ENCODE measurements at regions not wholly inside any gene's neighbourhood (a gene's known extent, or its start where the extent isn't known, plus 50 kb on each side); places are given as distances from the start of the nearest gene placed in this dataset.

DNA sequence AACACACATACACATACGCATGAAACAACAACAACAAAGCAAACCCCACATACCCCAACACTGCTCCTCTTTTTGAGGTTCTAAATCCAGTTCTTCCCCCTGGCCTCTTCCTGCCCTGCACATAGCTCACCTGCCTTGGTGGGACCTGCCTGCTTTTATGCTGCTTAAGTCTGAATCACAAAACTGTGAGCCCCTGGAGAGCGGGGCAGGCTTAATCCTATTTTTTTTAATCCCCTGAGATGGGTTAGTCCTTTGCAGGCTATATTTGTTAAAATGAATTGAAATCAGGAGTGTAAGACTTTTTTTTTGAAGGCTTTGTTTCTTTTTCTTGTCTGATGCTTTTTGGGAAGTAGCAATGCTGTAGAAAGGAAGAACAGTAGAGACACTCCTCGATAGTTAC lies 84.6 kb upstream of the MAX start:
- DNase-seq, result no peak

DNA sequence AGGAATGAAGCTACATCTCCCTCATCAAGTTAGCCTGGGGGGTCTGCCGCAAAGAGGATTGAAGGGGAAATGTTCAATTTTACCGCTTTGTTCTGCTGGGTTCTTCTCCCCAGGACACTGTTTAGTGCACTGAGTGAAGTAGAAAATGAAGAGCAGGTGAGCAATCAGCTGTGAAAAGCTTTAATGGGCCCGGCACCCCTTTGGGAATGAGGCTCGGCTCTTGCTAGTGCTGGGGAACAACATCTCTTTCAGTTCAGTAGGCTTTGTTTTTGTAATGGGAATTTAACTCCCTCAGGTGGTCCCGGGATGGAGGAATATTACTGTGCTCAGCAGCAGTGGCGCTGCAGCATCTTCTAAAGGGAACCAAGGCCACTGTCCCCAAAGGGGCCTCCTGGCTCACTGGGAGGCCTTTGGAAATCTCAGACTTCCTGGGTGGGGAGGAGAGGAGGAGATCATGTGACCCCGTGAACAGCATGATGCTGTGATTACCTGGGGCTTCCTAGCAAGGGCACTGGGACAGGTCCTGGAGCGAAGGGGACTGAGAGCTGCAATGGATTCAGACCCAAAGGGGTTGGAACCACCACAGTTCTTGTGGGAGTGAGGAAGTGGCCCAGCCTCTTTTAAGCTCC lies 85.2 kb upstream of the MAX start:
- DNase-seq, result no peak

DNA sequence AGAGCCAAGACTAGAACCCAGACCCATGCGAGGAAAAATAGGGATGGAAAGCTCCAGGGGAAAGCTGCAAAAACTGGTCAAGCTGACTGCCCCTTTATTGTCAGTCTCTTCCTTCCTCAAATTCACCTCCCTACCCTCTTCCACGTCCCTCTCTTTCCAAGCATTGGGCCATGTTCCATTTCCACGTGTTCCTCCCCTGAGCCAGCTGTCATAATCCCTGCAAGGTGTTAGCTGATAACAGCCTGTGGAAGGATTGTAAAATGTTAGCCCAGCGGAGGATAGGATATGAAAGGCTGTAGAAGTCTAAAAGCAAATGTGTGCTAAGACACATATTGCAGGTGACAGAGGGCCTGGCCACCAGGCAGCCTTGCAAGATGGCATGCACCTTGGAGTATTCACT lies 88.0 kb upstream of the MAX start:
- no peak for DNase-seq

DNA sequence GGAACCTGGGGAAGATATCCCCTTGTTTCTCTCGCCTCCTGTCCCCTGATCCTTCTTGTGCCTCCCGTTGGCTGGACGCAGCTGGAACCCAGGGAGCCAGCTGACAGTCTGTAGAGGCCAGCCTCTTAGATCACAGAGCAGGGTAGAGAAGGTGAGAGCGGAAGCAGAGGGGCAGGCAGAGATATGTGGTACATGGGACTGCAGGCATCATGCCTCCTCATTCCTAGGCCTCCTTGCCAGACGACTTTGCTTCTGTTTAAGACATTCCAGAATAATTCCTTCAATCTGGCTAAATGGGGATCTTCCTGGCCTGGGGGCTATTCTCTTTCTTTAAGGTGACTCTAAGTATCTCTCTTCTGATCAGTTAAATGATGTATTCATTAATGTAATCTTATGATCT lies 89.4 kb upstream of the MAX start:
- DNase-seq, result no peak

DNA sequence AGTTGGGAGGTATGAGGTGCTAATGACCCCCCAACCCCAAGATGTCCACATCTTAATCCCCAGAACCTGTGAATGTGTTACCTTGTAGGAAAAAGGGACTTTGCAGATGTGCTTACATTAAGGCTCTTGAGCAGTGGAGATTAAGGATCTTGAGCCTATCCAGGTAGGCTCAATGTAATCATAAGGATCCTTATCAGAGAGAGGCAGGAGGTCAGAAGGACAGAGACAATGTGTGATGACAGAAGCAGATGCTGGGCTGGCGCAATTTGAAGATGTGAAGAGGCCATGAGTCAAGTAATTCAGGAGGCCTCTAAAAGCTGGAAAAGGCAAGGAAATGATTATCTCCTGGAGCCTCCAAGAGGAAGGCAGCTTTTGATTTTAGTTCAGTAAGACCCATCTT lies 90.4 kb upstream of the MAX start:
- no peak for DNase-seq

DNA sequence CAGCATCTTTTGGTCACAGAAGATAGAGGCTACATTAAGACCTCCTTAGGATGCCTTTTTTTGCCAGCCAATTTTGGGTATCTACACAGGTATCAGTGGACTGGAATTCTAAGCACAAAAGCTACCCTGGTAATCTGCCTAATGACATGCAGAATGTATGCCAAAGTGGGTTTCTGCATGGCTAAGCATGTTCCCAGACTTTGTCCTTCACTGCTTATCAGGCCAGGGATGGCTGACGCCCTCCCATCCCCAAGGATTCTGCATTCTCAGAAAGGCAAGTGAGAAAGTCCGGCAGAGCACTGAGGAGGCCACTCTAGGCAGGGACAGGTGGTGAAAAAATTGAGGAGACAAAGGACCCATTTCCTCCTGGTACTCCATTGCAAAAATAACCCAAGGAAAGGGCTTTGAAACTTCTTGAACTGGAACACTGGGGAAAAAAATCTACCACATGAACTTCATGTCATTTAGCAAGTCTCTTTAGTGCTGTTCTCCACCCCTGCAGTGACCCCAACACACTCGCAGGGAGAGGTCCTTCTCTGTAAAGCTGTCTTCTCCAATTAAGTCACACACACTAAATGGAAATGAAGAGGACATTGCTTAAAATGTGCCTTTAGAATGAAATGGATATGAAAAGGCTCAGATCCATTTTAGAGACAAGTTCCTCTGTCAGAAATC lies 91.7 kb upstream of the MAX start:
- DNase-seq, result no peak

DNA sequence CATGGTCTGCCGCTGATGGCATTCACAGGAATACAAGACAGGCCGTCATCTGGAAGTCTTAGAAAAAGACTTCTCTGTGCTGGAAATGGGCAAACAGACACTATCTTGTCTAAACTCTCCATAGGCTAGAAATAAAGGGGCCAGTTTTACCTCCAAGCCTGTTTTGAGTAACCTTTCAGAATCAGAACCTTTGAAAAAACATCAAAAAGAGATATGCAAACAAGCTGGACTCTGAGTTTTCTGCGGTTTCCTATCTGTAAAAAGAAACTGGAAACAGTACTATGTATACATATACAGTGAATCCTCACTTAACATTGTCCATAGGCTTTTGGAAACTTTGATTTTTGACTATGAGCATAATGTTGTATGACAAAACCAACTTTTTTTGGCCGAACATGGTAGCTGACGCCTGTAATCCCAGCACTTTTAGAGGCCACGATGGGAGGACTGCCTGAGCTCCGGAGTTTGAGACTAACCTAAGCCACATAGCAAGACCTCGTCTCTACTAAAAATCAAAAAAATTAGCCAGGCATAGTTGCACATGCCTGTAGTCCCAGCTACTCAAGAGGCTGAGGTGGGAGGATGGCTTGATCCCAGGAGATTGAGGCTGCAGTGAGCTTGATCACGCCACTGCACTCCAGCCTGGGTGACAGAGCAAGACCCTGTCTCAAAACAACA lies 92.9 kb upstream of the MAX start:
- DNase-seq, result no peak

DNA sequence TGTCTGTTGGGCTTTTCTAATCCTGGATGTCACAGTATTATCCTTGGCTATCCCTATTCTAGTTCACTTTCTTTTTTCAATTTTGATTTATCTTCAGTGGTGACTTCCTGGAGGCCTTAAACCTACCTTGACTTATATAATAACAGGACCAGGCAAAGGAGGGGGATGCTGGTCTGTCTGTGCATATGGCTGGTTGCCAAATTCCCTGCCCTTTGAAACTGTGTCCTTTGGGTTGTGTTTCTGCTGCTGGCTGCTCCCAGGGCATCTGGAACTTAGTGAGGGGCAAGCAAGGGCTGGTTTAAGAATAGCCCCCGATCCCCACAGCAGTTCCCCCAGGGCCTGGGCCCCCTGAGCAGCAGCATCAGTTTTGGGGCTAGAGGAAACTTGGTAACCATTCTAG lies 96.0 kb upstream of the MAX start:
- no peak for DNase-seq

DNA sequence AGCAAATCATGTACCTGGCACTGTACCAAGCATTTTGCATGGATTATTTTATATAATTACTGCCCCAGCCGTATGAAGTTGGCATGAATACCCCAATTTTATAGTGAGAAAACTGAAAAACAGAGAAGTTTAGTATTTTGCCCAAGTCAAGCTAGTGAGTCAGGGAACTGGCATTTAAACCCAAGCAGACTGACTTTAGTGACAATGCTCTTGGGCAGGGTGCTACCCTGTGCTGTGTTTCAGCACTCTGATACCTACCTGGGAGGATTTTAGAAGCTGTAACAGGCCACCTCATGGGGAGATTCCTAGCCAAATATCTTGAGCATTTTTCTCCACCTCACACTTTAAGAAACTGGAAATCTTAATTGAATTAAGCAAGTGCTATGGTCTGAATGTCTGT lies 98.1 kb upstream of the MAX start:
- no peak for DNase-seq

DNA sequence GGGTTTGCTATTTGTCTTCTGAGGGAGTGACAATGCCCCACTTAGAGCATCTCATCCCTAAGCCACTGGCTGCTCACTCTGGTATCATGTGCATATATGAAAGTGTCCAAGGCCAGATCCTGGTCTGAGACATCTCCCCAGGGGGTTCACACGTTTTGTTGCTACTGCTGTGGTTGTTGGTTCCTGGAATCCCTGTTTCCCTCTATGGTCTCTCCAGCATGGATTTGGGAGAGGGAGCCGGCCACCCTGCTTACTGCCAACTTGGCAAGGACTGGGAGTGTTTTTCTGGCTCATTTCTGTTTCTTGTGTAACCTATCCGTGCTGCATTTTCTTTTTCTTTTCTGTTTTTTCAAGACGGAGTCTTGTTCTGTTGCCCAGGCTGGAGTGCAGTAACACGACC lies 101.3 kb upstream of the MAX start:
- DNase-seq, result no peak

DNA sequence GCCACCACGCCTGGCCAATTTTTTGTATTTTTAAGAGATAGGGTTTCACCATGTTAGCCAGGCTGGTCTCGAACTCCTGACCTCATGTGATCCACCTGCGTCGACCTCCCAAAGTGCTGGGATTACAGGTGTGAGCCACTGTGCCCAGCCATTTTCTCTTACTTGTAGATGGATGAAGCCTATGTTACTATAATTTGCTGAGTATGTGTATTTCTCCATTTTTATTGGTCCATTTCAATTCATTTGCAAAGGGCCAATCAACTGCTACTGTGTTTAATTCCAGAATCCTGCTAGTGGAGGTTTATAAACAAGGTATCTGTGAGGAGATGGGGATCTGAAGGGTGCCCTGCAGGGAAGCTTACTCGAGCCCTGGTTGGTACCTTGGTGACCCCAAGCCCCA lies 101.7 kb upstream of the MAX start:
- DNase-seq, result no peak

DNA sequence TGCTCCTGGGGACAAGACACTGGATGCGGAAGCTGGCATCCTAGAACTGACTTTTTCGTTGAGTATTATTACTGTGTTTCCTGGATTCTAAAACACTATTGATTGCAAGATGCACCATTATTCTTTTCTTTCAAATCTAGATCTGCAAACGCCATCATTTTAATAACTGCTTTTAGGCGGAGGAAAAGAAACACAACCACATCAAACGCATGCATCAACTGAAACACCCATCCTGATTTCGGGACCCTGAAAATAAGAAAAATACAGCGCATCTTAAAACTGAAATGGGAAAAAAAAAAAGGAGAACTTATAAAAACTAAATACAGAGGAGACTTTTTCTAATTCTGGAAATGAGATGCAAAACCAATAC lies 103.7 kb upstream of the MAX start:
- no peak for DNase-seq

DNA sequence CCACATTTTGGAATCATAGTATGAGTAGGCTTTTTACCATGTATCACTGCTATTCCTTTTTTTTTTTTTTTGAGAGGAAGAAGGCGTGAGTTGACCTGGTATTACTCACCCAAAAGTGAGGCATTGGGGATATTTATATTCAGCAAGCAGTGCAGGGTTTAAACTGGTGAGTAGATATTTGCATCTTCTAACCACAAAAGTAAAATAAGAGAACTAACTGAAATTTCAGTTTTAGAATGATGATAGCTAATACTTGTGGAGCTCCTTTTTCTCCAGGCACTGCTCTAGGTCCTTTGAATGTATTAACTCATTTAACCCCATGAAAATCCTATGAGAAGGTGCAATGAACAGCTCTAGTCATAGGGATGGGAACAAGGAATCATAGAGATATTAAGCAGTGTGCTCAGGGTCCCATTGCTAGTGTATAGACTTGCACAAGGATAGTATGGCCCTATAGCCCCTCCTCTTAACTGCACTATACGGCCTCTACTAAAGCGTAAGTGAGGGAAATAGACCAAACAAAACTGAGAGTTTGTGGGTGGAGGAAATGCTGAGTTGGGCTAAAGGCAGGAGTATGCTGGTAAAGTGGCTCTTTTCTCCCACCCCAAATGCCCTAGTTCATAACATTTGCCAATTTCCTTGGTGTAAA lies 104.3 kb upstream of the MAX start:
- no peak for DNase-seq

DNA sequence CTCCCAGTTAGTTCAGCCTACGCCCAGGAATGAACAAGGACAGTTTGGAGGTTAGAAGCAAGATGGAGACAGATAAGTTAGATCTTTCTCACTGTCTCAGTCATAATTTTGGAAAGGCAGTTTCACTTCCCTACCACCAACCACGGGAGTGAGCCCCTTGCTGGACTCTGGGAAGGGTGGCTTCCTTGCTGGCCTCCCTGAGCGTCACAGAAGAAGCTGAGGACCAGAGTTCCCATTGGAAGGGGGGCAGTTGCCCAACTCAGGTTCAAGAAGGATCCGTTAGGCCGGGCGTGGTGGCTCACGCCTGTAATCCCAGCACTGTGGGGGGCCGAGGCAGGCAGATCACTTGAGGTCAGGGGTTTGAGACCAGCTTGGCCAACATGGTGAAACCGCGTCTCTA lies 106.2 kb upstream of the MAX start:
- DNase-seq, result no peak

DNA sequence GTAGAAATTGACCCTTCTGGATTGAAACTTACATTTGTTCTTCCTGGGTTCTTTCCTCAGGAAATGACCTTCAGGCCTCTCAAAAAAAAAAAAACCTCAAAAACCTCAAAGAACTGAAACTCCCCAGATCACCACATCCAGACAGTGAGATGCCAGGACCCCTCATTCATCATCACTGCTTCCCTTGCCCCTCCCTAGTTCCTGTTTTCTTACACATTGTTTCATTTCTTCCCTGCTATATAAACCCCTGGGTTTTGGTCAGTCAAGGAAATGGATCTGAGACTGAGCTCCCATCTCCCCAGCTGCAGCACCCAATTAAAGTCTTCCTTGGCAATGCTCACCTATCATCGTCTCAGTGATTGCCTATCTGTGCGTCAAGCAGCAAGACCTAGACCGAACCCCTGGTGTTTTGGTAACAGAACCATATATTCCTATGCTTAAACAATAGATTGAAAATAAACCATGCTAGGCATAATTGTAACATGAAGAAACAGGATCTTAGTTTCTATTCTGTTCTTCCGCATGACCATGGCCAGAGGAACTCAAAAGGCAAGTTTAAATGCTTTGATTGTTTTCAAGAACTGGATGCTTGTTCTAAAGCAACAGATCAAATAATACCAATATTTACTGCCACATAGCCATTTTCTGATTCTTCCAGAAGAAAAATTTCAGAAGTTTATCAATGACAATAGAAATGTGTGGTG lies 108.0 kb upstream of the MAX start:
- DNase-seq, result no peak

DNA sequence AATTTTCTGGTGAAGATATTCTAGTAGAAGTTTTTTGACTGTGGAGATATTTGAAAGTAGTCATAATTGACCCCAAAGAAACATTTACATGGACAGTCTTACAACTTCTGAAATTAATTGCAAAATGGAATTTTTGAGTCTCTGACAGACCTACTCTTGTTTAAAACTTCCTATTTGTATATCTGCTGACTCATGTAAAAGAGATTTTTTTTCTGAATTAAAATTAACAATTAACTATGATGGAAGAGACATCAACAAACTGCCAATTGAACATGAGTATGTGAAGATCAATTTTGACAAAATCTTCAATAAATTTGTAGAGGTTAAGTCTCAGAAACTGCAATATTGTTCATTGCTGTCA lies 108.5 kb upstream of the MAX start:
- DNase-seq, result no peak

DNA sequence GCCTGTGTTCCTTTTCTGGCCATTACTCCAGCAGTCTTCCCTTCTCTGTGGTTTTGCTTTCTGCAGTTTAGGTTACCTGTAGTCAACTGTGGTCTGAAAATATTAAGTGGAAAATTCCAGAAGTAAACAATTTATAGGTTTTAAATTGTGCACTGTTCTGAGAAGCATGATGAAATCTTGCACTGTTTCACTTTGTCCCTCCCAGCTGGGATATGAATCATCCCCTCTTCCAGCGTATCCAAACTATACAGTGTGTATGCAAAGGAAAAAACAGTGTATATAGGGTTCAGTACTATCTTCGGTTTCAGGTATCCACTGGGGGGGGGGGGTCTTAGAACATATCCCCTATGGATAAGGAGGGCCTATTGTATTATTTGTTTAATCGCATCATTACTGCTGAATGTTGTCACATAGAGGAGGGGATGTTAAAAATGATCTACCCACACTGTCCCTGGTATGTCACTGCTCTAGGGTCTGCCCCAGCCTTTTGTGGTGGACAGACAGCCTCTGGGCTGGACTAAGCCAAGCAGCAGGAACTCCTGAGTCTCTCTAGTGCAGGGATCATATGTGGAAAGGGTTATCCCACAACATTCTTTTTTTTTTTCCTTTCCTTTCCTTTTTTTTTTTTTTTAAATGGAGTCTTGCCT lies 109.1 kb upstream of the MAX start:
- DNase-seq, result no peak

DNA sequence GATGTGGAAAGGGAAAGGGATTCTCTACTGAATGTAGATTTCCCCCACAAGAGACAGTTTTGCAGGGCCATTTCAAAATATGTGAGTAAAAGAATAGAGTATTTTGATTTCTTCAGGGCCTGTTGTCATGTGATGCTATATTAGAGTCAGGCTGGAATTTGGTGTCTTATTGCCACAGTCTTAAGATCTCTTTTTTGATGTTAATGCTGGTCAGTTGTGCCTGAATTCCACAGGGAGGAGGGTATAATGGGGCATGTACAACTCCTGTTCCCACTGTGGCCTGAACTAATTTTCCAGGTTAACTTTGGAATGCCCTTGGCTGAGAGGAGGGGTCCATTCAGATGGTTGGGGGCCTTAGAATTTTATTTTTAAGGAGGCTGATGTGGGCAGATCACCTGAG lies 111.0 kb upstream of the MAX start:
- DNase-seq, result no peak

DNA sequence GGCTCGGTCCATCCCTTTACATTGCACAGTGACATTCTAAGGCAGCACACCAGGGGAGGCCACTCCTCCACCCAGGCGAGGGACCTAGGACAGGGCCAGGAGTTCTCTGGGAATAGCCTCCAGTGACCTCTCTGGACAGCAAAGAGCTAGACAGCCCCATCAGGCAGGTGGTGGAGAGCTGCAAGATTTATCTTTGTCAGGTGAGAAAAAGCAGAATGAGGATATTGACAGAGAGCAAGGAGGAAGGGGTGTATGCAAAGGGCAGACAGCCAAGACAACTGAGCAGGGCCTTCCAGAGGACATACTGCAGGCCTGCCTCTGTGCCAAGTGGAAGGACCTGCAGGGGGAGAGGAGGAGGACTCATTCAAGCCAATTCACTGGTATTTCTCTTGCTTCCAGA lies 112.4 kb upstream of the MAX start:
- peak; percentile 15 for DNase-seq

DNA sequence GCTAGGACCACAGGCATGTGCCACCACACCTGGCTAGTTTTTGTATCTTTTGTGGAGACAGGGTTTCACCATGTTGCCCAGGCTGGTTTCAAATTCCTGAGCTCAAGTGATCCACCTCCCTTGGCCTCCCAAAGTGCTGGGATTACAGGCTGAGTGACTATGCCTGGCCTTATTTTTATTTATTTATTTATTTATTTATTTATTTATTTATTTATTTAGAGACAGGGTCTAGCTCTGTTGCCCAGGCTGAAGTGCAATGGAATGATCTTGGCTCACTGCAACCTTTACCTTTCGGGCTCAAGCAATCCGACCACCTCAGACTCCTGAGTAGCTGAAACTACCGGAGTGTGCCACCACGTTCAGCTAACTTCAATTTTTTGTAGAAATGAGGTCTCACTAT lies 117.0 kb upstream of the MAX start:
- no peak for DNase-seq

DNA sequence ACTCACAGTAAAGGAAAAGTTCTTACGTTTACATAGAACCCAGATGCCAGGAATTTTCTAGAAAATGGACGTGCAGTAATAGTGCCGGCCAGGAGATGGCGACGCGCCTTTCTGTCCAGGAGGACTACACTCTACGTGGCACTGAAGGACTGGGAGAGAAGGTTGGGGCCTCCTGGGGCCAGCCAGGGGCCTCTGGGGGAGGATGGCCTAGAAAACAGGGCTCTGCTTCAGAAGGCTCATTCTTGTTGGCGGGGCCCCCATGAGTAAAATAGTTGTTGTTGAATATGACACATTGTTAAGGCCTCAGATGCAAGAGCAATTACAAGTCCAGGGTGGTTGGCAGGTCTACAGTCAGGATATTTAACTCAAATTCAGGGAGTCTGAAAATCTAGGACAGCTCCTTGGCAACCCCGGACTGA lies 120.1 kb upstream of the MAX start:
- DNase-seq, result peak; percentile 24

DNA sequence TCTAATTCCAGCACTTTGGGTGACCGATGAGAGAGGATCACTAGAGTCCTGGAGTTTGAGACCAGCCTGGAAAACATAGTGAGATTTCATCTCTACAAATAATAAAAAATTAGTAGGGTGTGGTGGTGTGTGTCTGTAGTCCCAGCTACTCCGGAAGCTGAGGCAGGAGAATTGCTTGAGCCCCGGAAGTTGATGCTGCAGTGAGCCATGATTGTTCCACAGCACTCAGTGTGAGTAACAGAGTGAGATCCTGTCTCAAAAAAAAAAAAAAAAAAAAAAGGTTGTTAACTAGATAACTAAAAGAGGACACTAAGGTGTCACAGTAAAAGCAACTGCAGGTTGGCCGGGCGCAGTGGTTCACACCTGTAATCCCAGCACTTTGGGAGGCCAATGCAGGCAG lies 121.3 kb upstream of the MAX start:
- DNase-seq, result no peak

All from muscle of arm (tissue), 1 donor.